ENCODE measurements at regions not wholly inside any gene's neighbourhood (a gene's known extent, or its start where the extent isn't known, plus 50 kb on each side); places are given as distances from the start of the nearest gene placed in this dataset.
"Not testable (repeated sequence)": the region's sequence is repeated elsewhere in the genome, so short reads cannot be mapped to it uniquely, and the experiment has no call there.

DNA sequence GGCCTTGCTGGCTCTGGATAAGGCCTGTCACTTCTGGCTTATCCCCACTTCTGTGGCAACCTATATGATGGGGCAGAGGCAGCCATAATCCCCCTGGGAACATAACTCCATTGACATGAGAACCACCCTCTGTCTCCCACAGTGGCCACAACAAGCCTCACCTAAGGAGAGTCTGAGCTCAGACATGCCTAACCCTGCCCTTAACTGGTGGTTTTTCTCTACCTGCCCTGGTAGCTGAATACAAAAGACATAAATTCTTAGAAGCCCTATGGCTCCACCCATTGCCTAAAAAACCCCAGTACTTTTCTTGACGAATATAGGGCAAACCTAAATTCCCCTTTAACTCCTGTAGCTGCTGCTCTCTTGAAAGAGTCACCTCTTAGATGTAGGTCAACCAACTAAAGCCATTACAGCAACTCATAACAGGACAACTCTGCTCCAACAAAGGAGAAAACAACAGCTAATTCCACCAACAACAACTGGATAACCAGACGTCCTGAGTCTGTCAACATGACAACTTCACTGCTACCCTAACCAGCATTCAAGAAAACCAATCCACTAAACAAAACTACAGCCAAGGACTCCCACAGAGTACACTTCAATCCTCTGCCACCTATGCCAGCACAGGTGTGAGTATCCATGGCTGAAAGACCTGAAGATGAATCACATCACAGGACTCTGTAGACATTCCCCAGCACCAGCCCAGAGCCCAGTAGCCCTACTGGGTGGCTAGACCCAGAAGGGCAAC lies 427.7 kb downstream of the PRELID2 start:
- Mint-ChIP-seq H3K36me3 (ENCODE audit: low read depth) (no peaks in the 10 kb centered on the region), H3K9me3 (peaks cover 38% of the 10 kb centered on the region), H3K4me1 (no peaks in the 10 kb centered on the region), H3K27ac (no peak overlapping the region), H3K27me3 (no peaks in the 10 kb centered on the region), H3K4me3 (no peak overlapping the region)
- ATAC-seq (replicated peaks), result no peak

- Mint-ChIP-seq H3K36me3 (ENCODE audit: low read depth) (no peaks in the 10 kb centered on the region), H3K4me1 (no peaks in the 10 kb centered on the region), H3K27ac (no peak overlapping the region), H3K9me3 (peaks cover 33% of the 10 kb centered on the region), H3K4me3 (no peak overlapping the region), H3K27me3 (no peaks in the 10 kb centered on the region)
- no peak for ATAC-seq (replicated peaks)
Observed at GRCh38 chr5:145403992-145404391, 431.1 kb downstream of the PRELID2 start.

GRCh38 chr5:145396888-145397287 lies 438.3 kb downstream of the PRELID2 start:
- no peak for ATAC-seq (replicated peaks)
- Mint-ChIP-seq H3K36me3 (ENCODE audit: low read depth) (no peaks in the 10 kb centered on the region), H3K4me1 (no peaks in the 10 kb centered on the region), H3K9me3 (peaks cover 25% of the 10 kb centered on the region), H3K27ac (no peak overlapping the region), H3K4me3 (no peak overlapping the region), H3K27me3 (no peaks in the 10 kb centered on the region)

GRCh38 chr5:145395151-145395550 lies 440.0 kb downstream of the PRELID2 start:
- H3K9me3 Mint-ChIP-seq, result peaks cover 25% of the 10 kb centered on the region
- not testable (repeated sequence) for H3K4me1 Mint-ChIP-seq; H3K27ac Mint-ChIP-seq; H3K36me3 Mint-ChIP-seq (ENCODE audit: low read depth); H3K4me3 Mint-ChIP-seq; ATAC-seq (replicated peaks); H3K27me3 Mint-ChIP-seq

- Mint-ChIP-seq H3K4me1 (no peaks in the 10 kb centered on the region), H3K9me3 (peaks cover 29% of the 10 kb centered on the region), H3K4me3 (no peak overlapping the region), H3K36me3 (ENCODE audit: low read depth) (no peaks in the 10 kb centered on the region), H3K27me3 (no peaks in the 10 kb centered on the region), H3K27ac (no peak overlapping the region)
- no peak for ATAC-seq (replicated peaks)
Observed at GRCh38 chr5:145393426-145393825, 441.7 kb downstream of the PRELID2 start.

DNA sequence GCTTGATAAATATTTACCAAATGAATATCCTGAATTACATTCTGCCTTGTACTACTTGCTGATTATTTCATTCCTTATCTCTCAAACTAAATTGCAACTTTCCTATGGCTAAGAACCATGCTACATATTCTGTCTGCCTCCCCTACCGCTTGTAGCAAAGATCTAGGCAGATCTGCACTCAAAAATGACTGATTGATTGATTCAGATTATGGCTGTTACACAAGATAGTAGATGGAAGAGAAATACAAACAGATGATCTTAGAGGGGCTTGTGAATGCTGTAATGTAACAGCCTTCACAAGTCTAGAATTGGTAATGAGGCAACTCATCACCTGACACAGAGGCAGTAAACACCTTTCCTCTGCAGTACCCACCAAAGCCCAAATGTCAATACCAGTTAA lies 446.1 kb downstream of the PRELID2 start:
- H3K36me3 Mint-ChIP-seq (ENCODE audit: low read depth), result no peaks in the 10 kb centered on the region
- H3K27me3 Mint-ChIP-seq, result no peaks in the 10 kb centered on the region
- ATAC-seq (replicated peaks), result no peak
- H3K4me3 Mint-ChIP-seq, result no peak overlapping the region
- H3K9me3 Mint-ChIP-seq, result peaks cover 21% of the 10 kb centered on the region
- H3K27ac Mint-ChIP-seq, result no peak overlapping the region
- H3K4me1 Mint-ChIP-seq, result no peaks in the 10 kb centered on the region

- no peak for ATAC-seq (replicated peaks)
- no peaks in the 10 kb centered on the region for H3K27me3 Mint-ChIP-seq
- H3K4me3 Mint-ChIP-seq, result no peak overlapping the region
- H3K9me3 Mint-ChIP-seq, result peaks cover 10% of the 10 kb centered on the region
- H3K4me1 Mint-ChIP-seq, result no peaks in the 10 kb centered on the region
- H3K27ac Mint-ChIP-seq, result no peak overlapping the region
- H3K36me3 Mint-ChIP-seq (ENCODE audit: low read depth), result no peaks in the 10 kb centered on the region
Observed at GRCh38 chr5:145385276-145385675, 449.9 kb downstream of the PRELID2 start.

GRCh38 chr5:145378226-145378625 lies 456.9 kb downstream of the PRELID2 start:
- H3K27ac Mint-ChIP-seq, result no peak overlapping the region
- H3K27me3 Mint-ChIP-seq, result no peaks in the 10 kb centered on the region
- no peaks in the 10 kb centered on the region for H3K4me1 Mint-ChIP-seq
- ATAC-seq (replicated peaks), result no peak
- H3K4me3 Mint-ChIP-seq, result no peak overlapping the region
- H3K9me3 Mint-ChIP-seq, result peaks cover 21% of the 10 kb centered on the region
- no peaks in the 10 kb centered on the region for H3K36me3 Mint-ChIP-seq (ENCODE audit: low read depth)

GRCh38 chr5:145375521-145375920 lies 459.6 kb downstream of the PRELID2 start:
- H3K4me1 Mint-ChIP-seq, result no peaks in the 10 kb centered on the region
- no peak for ATAC-seq (replicated peaks)
- H3K36me3 Mint-ChIP-seq (ENCODE audit: low read depth), result no peaks in the 10 kb centered on the region
- H3K27me3 Mint-ChIP-seq, result no peaks in the 10 kb centered on the region
- H3K4me3 Mint-ChIP-seq, result no peak overlapping the region
- H3K27ac Mint-ChIP-seq, result no peak overlapping the region
- H3K9me3 Mint-ChIP-seq, result peaks cover 24% of the 10 kb centered on the region

- peaks cover 15% of the 10 kb centered on the region for H3K9me3 Mint-ChIP-seq
Observed at GRCh38 chr5:145365464-145365863, 469.7 kb downstream of the PRELID2 start.

DNA sequence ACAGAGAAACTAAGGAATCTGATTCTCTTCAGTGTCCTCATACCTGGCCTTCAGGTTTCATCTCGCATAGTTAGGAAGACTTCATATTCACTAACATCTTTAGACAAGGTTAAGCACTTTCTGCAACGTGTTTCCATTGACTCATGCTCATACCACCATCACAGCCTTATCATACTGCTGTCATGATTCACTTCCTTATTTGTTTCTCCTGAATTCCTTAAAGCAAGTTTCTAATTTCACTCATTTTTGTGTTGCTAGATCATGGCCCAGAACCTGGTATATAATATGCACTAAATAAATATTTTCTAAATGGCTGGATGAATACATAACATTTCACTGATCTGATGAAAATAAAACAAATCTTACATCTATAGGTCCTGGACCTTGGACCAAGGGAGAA lies 472.9 kb downstream of the PRELID2 start:
- Mint-ChIP-seq H3K4me1 (no peaks in the 10 kb centered on the region), H3K4me3 (no peak overlapping the region), H3K9me3 (peaks cover 18% of the 10 kb centered on the region), H3K27ac (no peak overlapping the region), H3K27me3 (no peaks in the 10 kb centered on the region), H3K36me3 (ENCODE audit: low read depth) (no peaks in the 10 kb centered on the region)
- no peak for ATAC-seq (replicated peaks)

More at GRCh38 chr5:145365464-145365863, 469.7 kb downstream of the PRELID2 start:
- no peaks in the 10 kb centered on the region for H3K4me1 Mint-ChIP-seq
- H3K4me3 Mint-ChIP-seq, result no peak overlapping the region
- H3K27me3 Mint-ChIP-seq, result no peaks in the 10 kb centered on the region
- H3K27ac Mint-ChIP-seq, result no peak overlapping the region
- no peak for ATAC-seq (replicated peaks)
- no peaks in the 10 kb centered on the region for H3K36me3 Mint-ChIP-seq (ENCODE audit: low read depth)

DNA sequence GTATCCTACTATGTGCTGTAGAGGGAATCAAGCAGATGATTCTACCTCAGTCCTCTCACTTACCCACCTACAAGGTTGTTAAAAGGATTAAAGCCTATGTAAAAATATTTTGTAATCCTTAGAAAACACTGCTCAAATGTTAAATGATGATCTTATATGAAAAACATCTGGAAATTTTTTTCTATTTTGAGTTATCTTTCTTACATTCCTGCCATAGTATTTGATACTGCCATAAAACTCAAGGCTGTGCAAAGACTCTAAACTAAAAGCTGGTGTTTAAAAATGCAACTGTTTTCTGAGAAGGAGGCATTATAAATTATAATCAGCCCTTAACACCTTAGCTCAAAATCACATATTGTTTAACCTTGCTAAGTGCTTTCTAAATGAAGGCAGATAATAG lies 474.2 kb downstream of the PRELID2 start:
- no peaks in the 10 kb centered on the region for H3K36me3 Mint-ChIP-seq (ENCODE audit: low read depth)

DNA sequence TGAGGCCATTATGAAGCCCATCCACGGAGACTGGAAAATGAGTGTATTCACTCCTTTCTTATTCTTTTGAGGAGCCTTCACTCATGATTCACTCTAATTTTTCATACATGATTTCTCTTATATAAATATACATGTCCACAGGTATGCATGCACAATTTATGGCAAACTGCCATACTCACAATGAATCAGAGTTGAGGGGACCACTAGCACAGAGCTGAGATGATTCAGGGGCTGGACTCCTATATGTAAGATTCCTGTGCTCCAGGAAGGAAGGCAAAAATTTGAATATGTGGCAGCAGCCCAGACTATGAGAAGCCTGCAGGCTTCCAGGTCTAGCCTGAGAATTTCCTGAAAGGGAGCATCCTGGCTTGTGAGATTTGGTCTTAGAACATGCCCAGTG lies 484.6 kb downstream of the PRELID2 start:
- Mint-ChIP-seq H3K4me3 (no peak overlapping the region), H3K27ac (no peak overlapping the region), H3K27me3 (no peaks in the 10 kb centered on the region), H3K9me3 (no peaks in the 10 kb centered on the region), H3K36me3 (ENCODE audit: low read depth) (no peaks in the 10 kb centered on the region), H3K4me1 (no peaks in the 10 kb centered on the region)
- ATAC-seq (replicated peaks), result no peak

More for the DNA sequence above, 474.2 kb downstream of the PRELID2 start:
- no peak overlapping the region for H3K27ac Mint-ChIP-seq
- H3K9me3 Mint-ChIP-seq, result peaks cover 16% of the 10 kb centered on the region
- H3K27me3 Mint-ChIP-seq, result no peaks in the 10 kb centered on the region
- no peaks in the 10 kb centered on the region for H3K4me1 Mint-ChIP-seq
- no peak for ATAC-seq (replicated peaks)
- no peak overlapping the region for H3K4me3 Mint-ChIP-seq

DNA sequence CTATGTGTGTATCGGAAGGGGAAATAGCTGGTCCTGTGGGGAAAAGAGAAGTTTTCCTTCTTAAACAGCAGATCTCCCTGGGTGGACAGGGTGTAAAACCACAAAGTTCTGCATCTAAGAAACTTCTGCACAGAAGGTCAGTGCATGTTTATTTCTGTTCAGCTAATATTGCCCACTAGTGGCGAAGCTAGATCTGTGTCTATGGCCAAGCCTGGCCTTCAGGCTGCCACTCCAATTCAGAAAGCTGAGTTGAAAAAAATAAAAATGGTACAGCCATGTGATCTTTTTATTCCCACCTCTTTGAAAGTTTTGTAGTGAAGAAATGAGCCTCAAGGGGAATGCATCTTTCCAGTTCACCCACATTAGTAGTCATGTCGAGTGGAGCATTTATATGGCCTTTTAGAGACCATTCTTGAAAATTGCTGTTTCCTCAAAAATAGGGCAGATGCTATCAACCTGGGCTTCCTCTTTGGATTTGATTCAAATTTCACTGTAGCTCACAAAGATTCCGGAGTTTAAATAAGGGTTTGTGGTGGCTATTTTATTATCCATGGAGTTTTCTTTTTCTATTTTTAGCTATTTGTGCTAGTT lies 488.0 kb downstream of the PRELID2 start:
- Mint-ChIP-seq H3K9me3 (no peaks in the 10 kb centered on the region), H3K27me3 (no peaks in the 10 kb centered on the region), H3K27ac (no peak overlapping the region), H3K36me3 (ENCODE audit: low read depth) (no peaks in the 10 kb centered on the region), H3K4me3 (no peak overlapping the region), H3K4me1 (no peaks in the 10 kb centered on the region)
- no peak for ATAC-seq (replicated peaks)

DNA sequence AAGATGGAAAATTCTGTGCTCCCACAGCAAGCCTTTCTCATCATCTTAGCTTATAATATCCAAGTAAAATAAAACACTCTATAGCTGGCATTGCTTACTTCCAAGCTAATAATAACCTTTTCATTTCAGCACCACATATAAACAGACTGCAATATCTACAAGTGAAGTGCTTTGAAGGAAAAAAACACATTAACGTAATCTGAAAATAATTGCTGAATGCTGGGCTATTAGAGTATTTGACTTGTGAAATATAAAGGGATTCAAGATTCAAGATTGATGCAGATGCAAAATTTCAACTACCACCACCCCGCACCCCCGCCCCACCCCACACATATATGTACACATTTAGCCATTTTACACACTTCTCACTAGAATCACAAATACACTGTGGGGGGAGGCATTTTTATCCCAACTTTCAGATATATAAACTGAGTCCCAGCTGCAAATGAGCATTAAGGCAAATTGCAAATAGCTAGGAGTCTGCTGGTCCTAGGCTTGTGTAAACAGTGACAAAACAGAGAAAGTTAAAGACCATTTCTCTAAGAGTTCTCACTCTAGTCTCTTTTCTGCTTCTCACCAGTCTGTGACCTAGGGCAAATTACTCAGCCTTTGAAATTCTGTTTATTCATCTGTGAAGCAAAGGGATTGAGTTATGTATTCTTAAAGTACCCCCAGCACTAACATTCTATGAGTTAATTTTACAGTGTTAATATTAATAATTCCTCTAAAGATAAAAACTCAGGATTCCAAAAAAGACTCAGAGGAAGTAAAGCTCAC lies 489.4 kb downstream of the PRELID2 start:
- Mint-ChIP-seq H3K4me1 (no peaks in the 10 kb centered on the region), H3K27ac (no peak overlapping the region), H3K36me3 (ENCODE audit: low read depth) (no peaks in the 10 kb centered on the region), H3K4me3 (no peak overlapping the region), H3K27me3 (no peaks in the 10 kb centered on the region), H3K9me3 (no peaks in the 10 kb centered on the region)
- no peak for ATAC-seq (replicated peaks)

Data from activated T-helper 17 cell treated with anti-CD3 and anti-CD28 coated beads, Interleukin-2, amount 50 U/mL, for 72 hours (primary cell).